Stimulated activated CD4-positive, alpha-beta T cell treated with anti-CD3 and anti-CD28 coated beads, Interleukin-12 subunit alpha, Interleukin-12 subunit beta, amount 100 ng/mL, for 4 hours (primary cell): ENCODE measurements at regions not wholly inside any gene's neighbourhood (a gene's known extent, or its start where the extent isn't known, plus 50 kb on each side); places are given as distances from the start of the nearest gene placed in this dataset.

Experiments
- DNase-seq: peaks from one replicate; pipeline ENCODE4 v3.0.0-alpha.2; 2020

GRCh38 chr3:5429517-5429890 is 242.0 kb downstream of the EDEM1 start:
- DNase-seq, result no peak

GRCh38 chr3:5430701-5431100 is 243.2 kb downstream of the EDEM1 start:
- no peak for DNase-seq

DNA sequence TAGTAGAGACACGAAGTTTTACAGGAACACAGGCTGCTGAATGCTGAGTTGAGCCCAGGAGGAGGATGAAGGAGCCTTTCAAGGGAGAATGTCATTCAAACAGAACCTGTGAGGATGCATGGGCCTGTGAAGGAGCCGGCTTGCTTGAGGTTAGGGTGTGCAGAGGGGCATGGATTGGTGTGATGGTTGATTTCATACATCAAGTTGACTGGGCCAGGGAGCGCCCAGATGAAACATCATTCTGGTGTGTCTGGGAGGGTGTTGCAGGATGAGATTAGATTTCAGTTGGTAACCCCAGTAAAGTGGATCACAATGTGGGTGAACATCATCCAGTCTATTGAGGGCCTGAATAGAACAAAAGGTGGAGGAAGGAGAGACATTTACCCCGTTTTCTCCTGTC is 243.6 kb downstream of the EDEM1 start:
- DNase-seq, result no peak

GRCh38 chr3:5431811-5432378 is 244.4 kb downstream of the EDEM1 start:
- DNase-seq, result no peak

GRCh38 chr3:5437296-5437782 is 249.8 kb downstream of the EDEM1 start:
- no peak for DNase-seq

DNA sequence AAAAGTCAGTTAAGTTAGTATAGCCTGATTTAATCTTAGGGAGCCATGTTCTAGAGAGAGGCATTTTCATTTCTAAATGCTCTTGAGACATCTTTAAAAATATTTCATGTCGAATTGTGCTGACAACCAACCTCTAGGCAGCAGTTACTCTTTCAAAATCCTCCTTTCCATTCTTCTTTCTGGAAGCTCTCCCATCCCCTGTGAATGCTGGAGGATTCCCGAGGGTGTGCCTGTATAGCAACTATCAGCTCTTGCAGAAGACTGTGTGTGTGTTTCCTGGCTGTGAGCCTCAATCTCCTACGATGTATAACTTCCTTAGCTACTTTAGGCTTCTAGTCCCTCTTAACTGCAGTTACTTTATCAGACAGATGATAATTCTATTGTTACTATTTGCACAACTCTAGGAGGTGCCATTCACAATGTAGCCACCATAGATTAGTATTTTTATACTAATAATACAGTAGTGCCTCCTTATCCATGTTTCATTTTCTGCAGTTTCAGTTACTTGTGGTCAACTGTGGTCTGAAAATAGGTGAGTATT is 250.3 kb downstream of the EDEM1 start:
- no peak for DNase-seq

- DNase-seq, result no peak
These were observed 253.9 kb downstream of the EDEM1 start for GRCh38 chr3:5441401-5441800.

- DNase-seq, result no peak
These were observed 254.7 kb downstream of the EDEM1 start for GRCh38 chr3:5442106-5442785.

DNA sequence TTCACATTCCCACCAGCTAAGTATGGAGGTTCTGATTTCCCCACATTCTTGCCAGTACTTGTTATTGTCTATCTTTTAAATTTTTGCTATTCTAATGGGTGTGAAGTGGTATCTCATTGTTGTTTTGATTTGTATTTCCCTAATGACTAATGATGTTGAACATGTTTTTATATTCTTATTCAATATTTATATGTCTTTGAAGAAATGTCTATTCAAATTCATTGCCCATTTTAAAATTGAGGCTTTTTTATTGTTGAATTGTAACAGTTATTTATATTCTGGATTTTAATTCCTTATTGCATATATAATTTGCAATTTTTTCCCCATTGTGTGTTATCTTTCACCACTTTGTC is 255.3 kb downstream of the EDEM1 start:
- no peak for DNase-seq

GRCh38 chr3:5444253-5444652 is 256.7 kb downstream of the EDEM1 start:
- DNase-seq, result no peak

DNA sequence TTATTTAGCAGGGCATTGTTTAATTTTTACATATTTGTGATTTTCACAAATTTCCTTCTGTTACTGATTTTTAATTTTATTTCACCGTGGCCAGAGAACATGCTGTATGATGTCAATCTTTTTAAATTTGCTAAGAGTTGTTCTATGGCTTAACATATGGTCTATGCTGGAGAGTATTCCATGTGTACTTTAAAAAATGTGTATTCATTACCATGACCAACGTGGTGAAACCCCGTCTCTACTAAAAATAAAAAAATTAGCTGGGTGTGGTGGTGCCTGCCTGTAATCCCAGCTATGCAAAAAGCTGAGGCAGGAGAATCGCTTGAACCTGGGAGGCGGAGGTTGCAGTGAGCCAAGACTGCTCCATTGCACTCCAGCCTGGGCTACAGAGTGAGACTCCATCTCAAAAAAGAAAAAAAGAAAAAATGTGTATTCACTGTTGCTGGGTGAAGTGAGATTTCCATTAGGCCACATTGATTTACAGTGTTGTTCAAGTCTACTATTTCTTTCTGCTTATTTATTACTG is 258.2 kb downstream of the EDEM1 start:
- DNase-seq, result no peak

DNA sequence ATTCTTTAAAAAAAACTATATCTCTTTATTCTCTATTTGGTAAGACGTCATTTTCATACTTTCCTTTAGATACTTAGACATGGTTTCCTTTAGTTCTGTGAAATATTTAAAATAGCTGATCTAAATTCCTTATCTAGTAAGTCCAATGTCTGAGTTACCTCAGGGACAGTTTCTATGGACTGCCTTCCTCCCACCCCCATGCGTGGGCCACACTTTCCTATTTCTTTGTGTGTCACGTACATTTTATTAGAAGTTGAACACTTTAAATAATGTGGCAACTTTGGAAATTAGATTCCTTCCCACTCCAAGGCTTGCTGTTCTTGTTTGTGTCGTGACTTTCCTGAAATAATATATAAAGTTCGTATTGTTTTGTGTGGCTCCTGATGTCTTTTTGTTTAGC is 260.7 kb downstream of the EDEM1 start:
- no peak for DNase-seq

GRCh38 chr3:5448816-5449215 is 261.3 kb downstream of the EDEM1 start:
- no peak for DNase-seq

- no peak for DNase-seq
These were observed 268.7 kb downstream of the EDEM1 start for GRCh38 chr3:5456199-5456598.

- DNase-seq, result no peak
These were observed 271.0 kb downstream of the EDEM1 start for GRCh38 chr3:5458526-5458925.

- DNase-seq, result no peak
These were observed 274.6 kb downstream of the EDEM1 start for GRCh38 chr3:5462086-5462485.

DNA sequence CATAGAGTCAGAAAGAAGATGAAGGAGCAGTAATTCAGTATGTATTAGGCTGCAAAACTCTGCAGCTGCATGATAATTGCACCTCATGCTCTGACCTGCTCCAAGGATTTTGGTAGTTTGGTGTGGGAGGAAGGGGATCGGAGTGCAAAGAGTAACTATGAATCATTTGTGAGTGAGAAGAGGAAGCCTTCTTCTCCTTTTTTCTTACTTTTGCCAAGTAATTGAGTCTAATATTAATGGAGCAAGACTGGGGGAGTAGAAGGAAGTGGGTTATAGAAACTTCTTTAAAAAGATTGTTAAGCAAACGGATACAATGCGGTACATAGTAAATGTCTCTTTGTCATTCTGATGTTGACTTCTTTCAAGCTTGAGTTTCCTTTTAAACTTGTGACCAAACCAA is 276.5 kb downstream of the EDEM1 start:
- DNase-seq, result no peak

DNA sequence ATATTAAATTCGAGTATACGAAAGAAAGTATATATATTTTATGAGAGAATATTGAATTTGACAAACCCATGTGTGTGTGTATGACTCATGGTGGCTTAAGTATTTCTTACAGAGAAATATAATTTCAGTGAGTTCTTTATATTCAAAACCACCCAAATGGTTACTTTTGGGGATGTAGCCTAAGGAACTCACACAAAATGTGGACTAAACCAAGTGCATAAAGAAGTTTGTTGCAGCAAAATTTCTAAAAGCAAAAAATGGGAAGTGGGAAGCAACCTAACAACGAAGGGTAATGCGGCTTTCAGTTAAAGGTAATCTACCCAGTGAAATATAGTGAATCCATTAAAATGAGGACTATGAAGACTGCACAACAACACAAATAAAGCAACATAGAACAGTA is 277.1 kb downstream of the EDEM1 start:
- no peak for DNase-seq

DNA sequence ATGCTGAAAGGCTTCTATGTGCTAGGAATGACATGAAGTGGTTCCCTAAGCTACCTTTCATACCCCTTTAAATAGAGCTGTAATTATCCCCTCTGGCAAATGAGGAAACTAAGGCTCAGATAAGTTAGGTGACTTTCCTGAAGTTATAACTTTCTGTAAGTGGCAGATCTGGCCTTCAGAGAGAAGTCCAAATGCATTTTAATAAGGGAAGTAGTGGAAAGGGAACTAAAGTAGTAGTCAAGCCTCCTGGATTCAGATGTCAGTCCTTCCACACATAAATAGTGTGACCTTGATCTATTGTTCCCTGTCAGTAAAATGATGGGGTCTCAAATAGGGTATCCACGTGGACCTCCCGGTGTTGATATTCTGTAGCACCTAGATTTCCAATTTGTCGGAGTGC is 277.7 kb downstream of the EDEM1 start:
- DNase-seq, result no peak

DNA sequence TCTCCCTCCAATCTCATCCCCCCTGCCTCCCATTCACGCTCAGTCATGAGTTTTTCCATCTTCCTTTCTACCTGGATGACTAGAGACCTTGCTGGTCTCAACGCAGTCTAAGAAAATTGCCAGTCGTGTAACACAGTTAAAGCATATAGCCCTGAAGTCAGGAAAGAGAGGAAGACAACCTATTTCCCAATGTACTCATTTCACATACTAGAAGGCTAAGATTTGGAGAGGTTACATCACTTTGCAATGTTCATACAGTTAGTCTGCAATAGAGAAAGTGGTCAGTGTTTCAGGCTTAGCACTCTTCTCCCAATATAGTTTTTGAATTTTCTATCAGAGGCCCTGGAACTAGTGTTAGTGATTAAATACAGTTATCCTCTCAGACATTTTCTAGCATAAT is 278.6 kb downstream of the EDEM1 start:
- DNase-seq, result no peak

- no peak for DNase-seq
These were observed 279.2 kb downstream of the EDEM1 start for GRCh38 chr3:5466717-5467116.

- DNase-seq, result no peak
These were observed 286.0 kb downstream of the EDEM1 start for GRCh38 chr3:5473471-5473870.

GRCh38 chr3:5476403-5476802 is 288.9 kb downstream of the EDEM1 start:
- no peak for DNase-seq

DNA sequence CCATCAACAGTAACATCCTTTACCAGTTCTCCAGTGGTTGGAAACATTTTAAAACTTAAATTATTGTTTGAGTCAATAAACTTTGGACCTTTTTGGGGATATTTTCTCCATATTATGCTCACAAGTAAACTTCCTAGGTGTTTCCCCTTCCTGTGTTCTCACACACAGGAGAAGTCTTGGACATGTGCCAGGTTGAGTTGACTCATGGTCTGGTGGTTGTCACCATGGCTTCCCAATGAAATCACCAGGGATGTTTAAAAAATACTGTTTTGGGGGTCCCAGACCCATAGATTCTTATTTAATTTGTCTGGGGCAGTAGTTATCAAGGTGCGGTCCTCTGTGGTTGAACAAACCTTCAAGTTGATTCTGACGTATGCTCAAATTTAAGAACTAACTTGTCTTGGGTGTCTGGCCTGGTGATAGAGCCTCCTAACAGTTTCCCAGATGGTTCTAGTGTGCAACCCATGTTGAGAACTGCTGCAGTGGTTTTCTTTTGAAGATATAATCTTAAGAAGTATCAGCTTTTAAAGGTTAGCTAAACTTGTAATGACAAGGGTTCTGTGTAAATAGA is 291.8 kb downstream of the EDEM1 start:
- no peak for DNase-seq
